DOHH2 (cell line): ENCODE measurements at regions not wholly inside any gene's neighbourhood (a gene's known extent, or its start where the extent isn't known, plus 50 kb on each side); places are given as distances from the start of the nearest gene placed in this dataset.

Experiments
- H3F3A ChIP-seq: fragments of 200-600 bp; sonication (generic), shearing (Covaris generic); 2 replicates; pipeline ENCODE4 v1.6.0; 2016; ENCODE audit warnings: antibody characterized with exemption, mild to moderate bottlenecking; ENCODE audit not compliant: control insufficient read depth, insufficient read depth
- H3K27ac ChIP-seq: fragments of 200-600 bp; sonication (generic); 2 replicates; pipeline ENCODE4 v1.5.1; 2014; ENCODE audit warnings: low read depth, mild to moderate bottlenecking, low read length, moderate library complexity
- H3K27me3 ChIP-seq: fragments of 200-600 bp; sonication (generic); 2 replicates; pipeline ENCODE4 v1.6.1; 2014; ENCODE audit warnings: mild to moderate bottlenecking, low read length, mixed read lengths; ENCODE audit not compliant: control insufficient read depth
- H3K36me3 ChIP-seq: fragments of 200-600 bp; sonication (generic); 2 replicates; pipeline ENCODE4 v1.6.1; 2014; ENCODE audit warnings: mild to moderate bottlenecking, low read length, moderate library complexity, mixed read lengths; ENCODE audit not compliant: control insufficient read depth
- H3K4me1 ChIP-seq: fragments of 200-600 bp; sonication (generic); 2 replicates; pipeline ENCODE4 v1.6.1; 2014; ENCODE audit warnings: mild to moderate bottlenecking, low read length, mixed read lengths; ENCODE audit not compliant: control insufficient read depth
- H3K4me2 ChIP-seq: fragments of 200-600 bp; sonication (generic); 2 replicates; pipeline ENCODE4 v1.6.0; 2014; ENCODE audit warnings: mild to moderate bottlenecking, low read length, moderate library complexity
- H3K4me3 ChIP-seq: fragments of 200-600 bp; sonication (generic); 2 replicates; pipeline ENCODE4 v1.5.1; 2014; ENCODE audit warnings: mild to moderate bottlenecking, low read length, mixed read lengths
- H3K79me2 ChIP-seq: fragments of 200-600 bp; sonication (generic); 2 replicates; pipeline ENCODE4 v1.6.1; 2014; ENCODE audit warnings: mild to moderate bottlenecking, low read length, mixed read lengths; ENCODE audit not compliant: control insufficient read depth
- H3K9me2 ChIP-seq: fragments of 200-600 bp; sonication (generic); replicated peaks from 2 replicates; pipeline ENCODE4 v1.6.1; 2014; ENCODE audit warnings: mild to moderate bottlenecking, low read length, mixed read lengths; ENCODE audit not compliant: control insufficient read depth
- H3K9me3 ChIP-seq: fragments of 200-600 bp; sonication (generic); 2 replicates; pipeline ENCODE4 v1.6.1; 2014; ENCODE audit warnings: antibody characterized with exemption, low read length, mixed read lengths; ENCODE audit not compliant: control insufficient read depth, insufficient read depth
- H4K20me1 ChIP-seq: fragments of 200-600 bp; sonication (generic); 2 replicates; pipeline ENCODE4 v1.6.0; 2014; ENCODE audit warnings: low read depth, mild to moderate bottlenecking, antibody characterized with exemption, low read length, moderate library complexity; ENCODE audit not compliant: control insufficient read depth, insufficient read depth
- EZH2phosphoT487 ChIP-seq: fragments of 200-600 bp; sonication (generic); IDR thresholded peaks from 2 replicates; pipeline ENCODE4 v1.6.1; 2017; ENCODE audit warnings: borderline replicate concordance, mild to moderate bottlenecking, antibody characterized with exemption, low read length, moderate library complexity, mixed read lengths
- TF ChIP-seq, protein P1 (sequence below): fragments of 200-600 bp; sonication (generic); IDR thresholded peaks from one replicate; pipeline ENCODE4 v1.5.1; 2014; ENCODE audit warnings: antibody characterized with exemption, mild to moderate bottlenecking, low read depth, low read length; ENCODE audit not compliant: poor library complexity, severe bottlenecking

DNA sequence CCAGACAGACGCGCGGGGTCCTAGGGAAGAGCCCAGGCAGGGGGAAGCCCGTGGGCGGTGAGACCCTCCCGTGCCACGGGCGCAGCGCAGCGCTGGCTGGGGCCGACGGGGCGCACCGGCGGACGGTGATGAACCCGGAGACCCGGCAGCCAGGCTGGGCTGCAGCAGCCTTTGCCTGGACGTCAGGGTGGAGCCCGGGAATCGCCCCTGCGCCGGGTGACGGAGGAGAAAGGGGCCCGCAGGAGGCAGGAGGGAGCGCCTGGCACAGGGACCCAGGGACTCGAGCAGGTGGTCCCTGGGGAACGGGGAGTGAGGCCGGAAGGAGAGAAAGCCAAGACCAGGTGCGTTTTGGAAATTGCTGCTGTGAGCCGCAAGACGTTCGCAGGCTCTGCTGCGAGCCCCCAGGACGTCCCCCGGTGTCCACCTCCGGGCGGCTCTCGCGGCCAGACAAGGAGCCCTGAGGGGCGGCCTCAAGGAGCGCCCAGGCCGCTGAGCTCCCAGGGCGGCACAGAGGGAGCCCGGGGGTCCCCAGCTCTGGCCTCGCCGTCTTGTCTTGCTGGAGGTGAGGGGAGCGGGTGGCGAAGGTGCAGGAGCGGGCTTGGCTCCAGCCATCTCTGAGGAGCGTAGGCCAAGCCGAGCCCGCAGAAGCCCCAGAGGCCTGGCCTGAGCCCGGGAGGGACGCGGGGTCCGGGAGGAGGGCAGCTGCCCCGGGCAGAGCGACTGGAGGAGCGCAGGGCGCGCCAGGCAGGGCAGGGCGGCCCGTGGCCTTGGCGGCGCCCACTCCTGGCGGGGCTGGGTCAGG lies 191.2 kb upstream of the PDE10A start:
- TF ChIP-seq, protein P1, sequence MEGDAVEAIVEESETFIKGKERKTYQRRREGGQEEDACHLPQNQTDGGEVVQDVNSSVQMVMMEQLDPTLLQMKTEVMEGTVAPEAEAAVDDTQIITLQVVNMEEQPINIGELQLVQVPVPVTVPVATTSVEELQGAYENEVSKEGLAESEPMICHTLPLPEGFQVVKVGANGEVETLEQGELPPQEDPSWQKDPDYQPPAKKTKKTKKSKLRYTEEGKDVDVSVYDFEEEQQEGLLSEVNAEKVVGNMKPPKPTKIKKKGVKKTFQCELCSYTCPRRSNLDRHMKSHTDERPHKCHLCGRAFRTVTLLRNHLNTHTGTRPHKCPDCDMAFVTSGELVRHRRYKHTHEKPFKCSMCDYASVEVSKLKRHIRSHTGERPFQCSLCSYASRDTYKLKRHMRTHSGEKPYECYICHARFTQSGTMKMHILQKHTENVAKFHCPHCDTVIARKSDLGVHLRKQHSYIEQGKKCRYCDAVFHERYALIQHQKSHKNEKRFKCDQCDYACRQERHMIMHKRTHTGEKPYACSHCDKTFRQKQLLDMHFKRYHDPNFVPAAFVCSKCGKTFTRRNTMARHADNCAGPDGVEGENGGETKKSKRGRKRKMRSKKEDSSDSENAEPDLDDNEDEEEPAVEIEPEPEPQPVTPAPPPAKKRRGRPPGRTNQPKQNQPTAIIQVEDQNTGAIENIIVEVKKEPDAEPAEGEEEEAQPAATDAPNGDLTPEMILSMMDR, result no peak
- TF ChIP-seq EZH2phosphoT487, result no peak
- H3K9me3 ChIP-seq, result no peaks in the 10 kb centered on the region
- H3K27ac ChIP-seq, result no peak overlapping the region
- no peaks in the 10 kb centered on the region for H4K20me1 ChIP-seq
- no peak overlapping the region for H3K4me3 ChIP-seq
- H3K9me2 ChIP-seq, result no peaks in the 10 kb centered on the region
- H3K4me1 ChIP-seq, result no peaks in the 10 kb centered on the region
- H3F3A ChIP-seq, result no peaks in the 10 kb centered on the region
- no peaks in the 10 kb centered on the region; the same call in 1 of the 2 replicates for H3K27me3 ChIP-seq
- no peaks in the 10 kb centered on the region for H3K79me2 ChIP-seq
- no peaks in the 10 kb centered on the region for H3K36me3 ChIP-seq
- no peak overlapping the region for H3K4me2 ChIP-seq

DNA sequence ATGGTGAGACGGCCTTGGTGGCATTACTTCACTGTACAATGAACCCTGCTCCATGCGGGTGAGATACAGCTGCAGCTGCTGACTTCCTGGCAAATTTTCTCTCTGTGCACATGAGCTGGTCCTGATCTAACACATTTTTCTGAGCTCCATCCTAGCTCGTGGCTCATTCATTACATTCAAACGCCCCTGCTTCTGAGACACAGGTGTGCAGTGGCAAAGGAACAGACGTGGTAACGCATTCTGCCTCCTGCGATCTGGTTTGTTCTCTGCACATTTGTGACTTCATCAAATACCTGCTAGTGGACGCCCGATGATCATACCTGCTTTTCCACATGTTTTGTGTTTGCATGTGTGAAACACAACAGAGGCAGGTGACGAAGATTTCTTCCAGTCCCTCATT lies 189.6 kb upstream of the PDE10A start:
- Histone ChIP-seq H3K4me1 (no peaks in the 10 kb centered on the region), H3F3A (no peaks in the 10 kb centered on the region), H3K4me2 (no peak overlapping the region), H3K9me3 (no peaks in the 10 kb centered on the region), H3K27me3 (no peaks in the 10 kb centered on the region; the same call in 1 of the 2 replicates), H3K36me3 (no peaks in the 10 kb centered on the region), H3K9me2 (no peaks in the 10 kb centered on the region), H3K4me3 (no peak overlapping the region), H4K20me1 (no peaks in the 10 kb centered on the region), H3K79me2 (no peaks in the 10 kb centered on the region), H3K27ac (no peak overlapping the region)
- no peak for TF ChIP-seq EZH2phosphoT487
- TF ChIP-seq, protein P1, result no peak

DNA sequence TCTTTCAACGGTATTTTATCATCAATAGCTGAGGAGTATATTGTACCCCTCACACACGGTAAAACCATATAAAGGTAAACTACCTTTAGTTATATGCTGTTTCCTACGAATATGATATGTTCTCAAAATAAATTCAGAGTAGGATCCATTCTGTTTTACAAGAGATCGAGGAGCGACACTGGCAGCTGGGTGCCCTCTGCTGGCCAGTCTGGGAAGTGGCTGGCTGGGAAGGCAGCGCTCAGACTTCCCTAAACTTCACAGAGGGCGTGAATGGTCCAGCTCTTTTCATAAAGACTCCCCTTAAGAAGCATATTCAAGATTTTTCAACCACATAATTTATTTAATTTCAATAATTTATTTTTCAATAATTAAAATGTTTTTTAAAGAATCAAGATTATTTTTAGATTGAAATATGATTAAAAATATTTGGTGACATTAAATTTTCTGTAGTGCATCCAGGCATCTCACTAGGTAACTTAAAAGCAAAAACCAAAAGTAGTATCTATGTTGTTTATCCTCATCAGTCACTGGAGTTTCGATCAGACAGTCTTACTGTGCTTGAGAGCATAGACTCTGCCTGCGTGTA lies 187.5 kb upstream of the PDE10A start:
- H4K20me1 ChIP-seq, result no peaks in the 10 kb centered on the region
- H3K27me3 ChIP-seq, result peaks cover 11% of the 10 kb centered on the region
- no peaks in the 10 kb centered on the region for H3K4me1 ChIP-seq
- H3K4me2 ChIP-seq, result no peak overlapping the region
- H3K9me2 ChIP-seq, result no peaks in the 10 kb centered on the region
- H3K9me3 ChIP-seq, result no peaks in the 10 kb centered on the region
- no peaks in the 10 kb centered on the region for H3K79me2 ChIP-seq
- no peaks in the 10 kb centered on the region for H3K36me3 ChIP-seq
- no peak overlapping the region for H3K4me3 ChIP-seq
- TF ChIP-seq, protein P1, result peak; percentile 92
- TF ChIP-seq EZH2phosphoT487, result no peak
- no peaks in the 10 kb centered on the region for H3F3A ChIP-seq
- no peak overlapping the region for H3K27ac ChIP-seq
